IPS DF 6.9 (cell line): ENCODE measurements at regions not wholly inside any gene's neighbourhood (a gene's known extent, or its start where the extent isn't known, plus 50 kb on each side); places are given as distances from the start of the nearest gene placed in this dataset.

Source experiments
- DNase-seq: peaks from one replicate; pipeline ENCODE4 v3.0.0-alpha.2; 2013; ENCODE audit warnings: low read depth, low spot score
- H3K27ac ChIP-seq: one replicate; pipeline ENCODE4 v1.5.1; 2013; ENCODE audit warnings: low read length, control low read depth
- H3K27me3 ChIP-seq: 2 replicates; pipeline ENCODE4 v1.6.1; 2013; ENCODE audit warnings: mild to moderate bottlenecking, low read length; ENCODE audit not compliant: control insufficient read depth, insufficient read depth
- H3K36me3 ChIP-seq: 2 replicates; pipeline ENCODE4 v1.6.1; 2013; ENCODE audit warnings: low read length; ENCODE audit not compliant: control insufficient read depth, insufficient read depth
- H3K4me1 ChIP-seq: 2 replicates; pipeline ENCODE4 v1.6.1; 2013; ENCODE audit warnings: low read length; ENCODE audit not compliant: control insufficient read depth, insufficient read depth
- H3K4me3 ChIP-seq: 2 replicates; pipeline ENCODE4 v1.5.1; 2013; ENCODE audit warnings: mild to moderate bottlenecking, low read length
- H3K9me3 ChIP-seq: 2 replicates; pipeline ENCODE4 v1.6.1; 2013; ENCODE audit warnings: low read length, inconsistent platforms; ENCODE audit not compliant: control insufficient read depth, insufficient read depth
- WGBS: extraction: QIAGEN DNeasy Blood & Tissue Kit; methylation state at CpG from one replicate; pipeline ENCODE4 v1.1.7; 2013; ENCODE audit warnings: mixed read lengths, missing lambda C conversion rate; ENCODE audit not compliant: insufficient read length, insufficient coverage; 5-methylcytosine and 5-hydroxymethylcytosine counted together

DNA sequence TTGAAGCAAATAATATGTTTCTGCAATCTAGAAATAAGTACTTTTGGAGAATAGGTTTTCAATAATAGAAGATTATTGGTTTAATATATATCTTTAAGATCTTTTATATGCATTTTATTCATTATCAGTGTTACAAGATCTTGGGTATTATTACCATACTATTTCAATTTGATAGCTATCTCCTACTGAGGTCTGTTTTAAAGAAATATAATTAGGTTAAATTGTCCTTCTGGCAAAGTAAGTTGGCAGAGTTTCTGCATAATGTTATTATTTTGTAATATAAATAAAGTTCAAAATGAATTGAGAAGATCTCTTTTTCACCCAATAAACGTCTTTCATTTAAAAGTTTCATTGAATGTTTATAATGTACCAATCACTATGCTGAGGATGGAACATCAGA lies 443.7 kb downstream of the FAT4 start:
- DNase-seq = no peak
- H3K36me3 ChIP-seq = no peaks in the 10 kb centered on the region
- no peaks in the 10 kb centered on the region for H3K27me3 ChIP-seq
- no peaks in the 10 kb centered on the region for H3K4me1 ChIP-seq
- H3K27ac ChIP-seq = no peak overlapping the region
- H3K4me3 ChIP-seq = no peak overlapping the region
- H3K9me3 ChIP-seq = no peaks in the 10 kb centered on the region
- no CpG with 5 or more reads among the region's 1 CpG for WGBS

DNA sequence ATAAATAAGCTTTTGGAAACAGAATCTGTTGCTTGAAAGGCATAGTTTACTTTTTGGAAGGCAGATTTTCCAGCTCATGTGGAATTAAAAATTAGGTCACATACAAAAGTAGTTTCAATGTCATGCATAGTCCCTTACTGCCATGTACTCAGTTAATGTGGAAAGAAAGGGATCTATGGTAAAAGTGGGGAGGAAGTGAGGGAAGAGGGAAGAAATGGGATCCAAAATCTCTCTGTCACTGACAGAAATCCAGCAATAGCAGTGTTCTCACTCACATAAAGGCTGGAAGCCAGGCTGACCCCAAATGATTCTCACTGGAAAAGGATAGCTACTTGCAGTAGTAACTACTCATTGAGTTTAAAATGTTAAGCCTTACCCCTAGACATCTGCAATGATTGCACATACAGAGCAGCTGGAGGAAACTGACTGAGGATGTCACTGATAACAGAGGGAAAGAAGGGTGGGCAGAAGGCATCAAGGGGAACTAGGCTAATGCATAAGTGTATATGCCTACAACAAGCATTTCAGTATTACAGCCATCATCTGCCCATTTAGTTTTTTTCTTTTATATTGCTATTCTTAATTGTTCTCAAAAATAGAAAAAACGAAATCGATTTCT lies 445.6 kb downstream of the FAT4 start:
- Histone ChIP-seq H3K4me1 (no peaks in the 10 kb centered on the region), H3K9me3 (no peaks in the 10 kb centered on the region), H3K4me3 (no peak overlapping the region), H3K27me3 (no peaks in the 10 kb centered on the region), H3K36me3 (no peaks in the 10 kb centered on the region), H3K27ac (no peak overlapping the region)
- no peak for DNase-seq
- WGBS = no CpG with 5 or more reads among the region's 2 CpGs

DNA sequence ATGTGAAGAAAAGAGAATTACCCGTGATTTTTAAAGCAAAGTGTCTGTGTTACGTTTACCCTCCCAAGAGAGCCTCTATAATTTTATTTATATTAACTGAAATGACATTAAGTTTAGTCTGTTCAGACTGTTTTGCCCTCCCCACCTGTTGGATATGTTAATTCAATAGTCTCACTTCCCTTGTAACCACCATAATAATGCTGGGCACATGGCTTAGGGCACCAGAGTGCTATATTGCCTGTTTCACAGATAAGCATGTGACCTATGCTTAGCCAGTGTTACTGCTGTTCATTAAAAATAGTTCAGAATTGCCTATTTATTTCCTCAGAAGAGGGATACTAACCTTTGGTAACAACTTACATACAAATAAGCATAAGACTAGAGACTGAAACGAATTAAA lies 446.2 kb downstream of the FAT4 start:
- no CpG with 5 or more reads among the region's 3 CpGs for WGBS
- Histone ChIP-seq H3K36me3 (no peaks in the 10 kb centered on the region), H3K4me3 (no peak overlapping the region), H3K9me3 (no peaks in the 10 kb centered on the region), H3K27ac (no peak overlapping the region), H3K27me3 (no peaks in the 10 kb centered on the region), H3K4me1 (no peaks in the 10 kb centered on the region)
- no peak for DNase-seq

DNA sequence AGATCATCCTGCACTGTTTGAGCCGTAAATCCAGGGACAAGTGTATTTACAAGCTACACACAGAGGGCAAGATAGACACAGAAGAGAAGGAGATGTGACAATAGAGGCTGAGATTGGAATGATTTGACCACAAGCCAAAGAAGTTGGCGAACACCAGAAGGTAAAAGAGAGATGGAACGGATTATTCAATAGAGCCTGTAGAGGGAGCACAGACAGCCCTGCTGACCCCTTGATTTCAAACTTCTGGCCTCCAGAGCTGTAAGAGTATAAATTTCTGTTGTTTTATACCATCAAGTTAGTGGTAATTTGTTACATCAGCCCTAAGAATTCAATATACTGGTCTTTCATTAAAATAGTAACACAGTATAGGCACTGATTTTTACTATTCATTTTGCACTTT lies 447.8 kb downstream of the FAT4 start:
- WGBS = no CpG with 5 or more reads among the region's 3 CpGs
- Histone ChIP-seq H3K9me3 (no peaks in the 10 kb centered on the region), H3K27me3 (no peaks in the 10 kb centered on the region), H3K4me3 (no peak overlapping the region), H3K4me1 (no peaks in the 10 kb centered on the region), H3K27ac (no peak overlapping the region), H3K36me3 (no peaks in the 10 kb centered on the region)
- DNase-seq = no peak

DNA sequence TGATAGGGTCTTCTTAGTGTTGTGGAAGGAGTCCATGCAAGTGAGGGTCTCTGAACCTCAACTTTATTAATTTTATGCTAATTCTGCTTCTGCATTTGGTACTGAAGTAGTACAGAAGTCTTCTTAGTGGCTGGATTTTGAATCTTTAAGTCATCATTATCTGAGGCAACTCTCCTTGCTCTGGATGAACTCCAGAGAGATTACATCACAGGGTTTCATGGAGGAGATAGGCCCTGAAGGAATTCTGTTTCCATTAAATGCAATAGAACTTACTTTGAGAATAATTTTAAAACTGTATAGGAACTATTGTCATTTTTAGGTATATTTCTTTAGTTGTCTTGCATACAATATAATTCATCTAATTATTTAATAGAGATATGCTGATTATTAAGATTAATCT lies 451.2 kb downstream of the FAT4 start:
- Histone ChIP-seq H3K4me1 (no peaks in the 10 kb centered on the region), H3K9me3 (no peaks in the 10 kb centered on the region), H3K4me3 (no peak overlapping the region), H3K36me3 (no peaks in the 10 kb centered on the region), H3K27me3 (no peaks in the 10 kb centered on the region), H3K27ac (no peak overlapping the region)
- DNase-seq = no peak

DNA sequence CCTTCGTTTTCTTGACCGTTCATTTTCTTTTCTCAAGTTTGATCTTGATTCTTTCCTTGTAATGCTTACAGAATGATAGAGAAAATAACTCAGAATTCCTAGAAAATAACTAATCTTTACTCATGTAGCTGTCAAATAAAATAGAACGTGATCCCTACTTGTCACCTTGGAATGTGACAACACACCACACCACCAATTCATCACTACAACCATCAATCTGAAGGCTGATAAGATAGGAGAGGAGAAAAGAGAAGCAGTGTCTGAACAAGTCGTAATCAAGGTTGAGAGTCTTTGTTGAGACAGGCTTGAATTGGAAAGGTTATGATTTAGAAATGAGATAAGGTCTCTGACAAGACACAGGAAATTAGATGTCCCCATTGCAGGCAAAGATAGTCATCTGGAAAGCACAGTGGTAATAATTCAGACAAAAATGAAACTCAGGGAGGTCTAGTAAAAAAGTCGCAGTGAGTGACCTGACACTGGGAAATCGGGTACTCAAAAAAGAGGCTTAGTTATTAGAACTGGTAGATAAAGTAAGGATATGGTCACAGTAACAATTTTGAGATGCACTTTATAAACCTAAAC lies 456.2 kb downstream of the FAT4 start:
- H3K27me3 ChIP-seq = no peaks in the 10 kb centered on the region
- H3K9me3 ChIP-seq = no peaks in the 10 kb centered on the region
- H3K4me1 ChIP-seq = no peaks in the 10 kb centered on the region
- H3K27ac ChIP-seq = no peak overlapping the region
- 100% methylated on average over 1 of the region's 6 CpGs for WGBS
- H3K36me3 ChIP-seq = no peaks in the 10 kb centered on the region
- H3K4me3 ChIP-seq = no peak overlapping the region
- no peak for DNase-seq

DNA sequence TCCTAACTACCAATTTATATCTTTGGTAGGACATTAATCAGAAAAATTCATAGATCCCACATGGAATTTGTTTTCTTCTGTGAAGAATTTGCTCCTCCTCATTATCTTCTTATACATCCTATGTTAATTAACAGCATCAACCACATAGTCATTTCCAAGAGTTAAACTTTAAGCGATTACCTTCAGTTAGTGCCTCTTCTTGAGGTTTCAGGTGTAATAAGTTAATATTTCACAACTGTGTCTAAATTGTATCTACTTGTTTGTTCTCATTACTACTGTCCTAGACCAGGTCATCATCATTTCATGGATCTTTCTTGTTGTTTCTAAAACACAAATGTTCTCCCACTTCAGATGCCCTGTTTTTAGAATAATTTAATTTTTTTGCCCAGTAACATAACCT lies 457.9 kb downstream of the FAT4 start:
- no peaks in the 10 kb centered on the region for H3K4me1 ChIP-seq
- no peaks in the 10 kb centered on the region for H3K36me3 ChIP-seq
- no peak overlapping the region for H3K4me3 ChIP-seq
- no peaks in the 10 kb centered on the region for H3K27me3 ChIP-seq
- no peaks in the 10 kb centered on the region for H3K9me3 ChIP-seq
- no peak overlapping the region for H3K27ac ChIP-seq
- DNase-seq = no peak
- no CpG with 5 or more reads among the region's 1 CpG for WGBS

DNA sequence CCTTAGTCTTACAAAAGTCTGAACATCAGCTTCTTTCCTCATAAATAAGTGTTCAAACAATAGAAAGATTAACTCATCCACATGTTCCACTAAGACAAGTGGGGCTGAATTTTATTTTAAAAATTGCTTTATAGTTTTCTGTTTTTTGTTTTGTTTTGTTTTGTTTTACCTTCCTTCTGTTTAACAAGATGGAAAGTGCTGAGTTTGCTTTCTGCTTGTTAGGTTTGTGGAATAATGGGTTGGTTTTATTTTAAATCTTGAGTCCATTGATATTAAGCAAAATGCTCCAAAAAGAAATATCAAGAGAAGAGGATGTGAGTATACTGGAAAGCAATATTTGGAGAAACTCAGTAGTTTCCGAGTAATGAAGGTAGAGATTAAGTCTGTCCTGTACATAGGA lies 458.7 kb downstream of the FAT4 start:
- no CpG with 5 or more reads among the region's 1 CpG for WGBS
- H3K9me3 ChIP-seq = no peaks in the 10 kb centered on the region
- DNase-seq = no peak
- no peaks in the 10 kb centered on the region for H3K4me1 ChIP-seq
- H3K27ac ChIP-seq = no peak overlapping the region
- no peaks in the 10 kb centered on the region for H3K27me3 ChIP-seq
- no peaks in the 10 kb centered on the region for H3K36me3 ChIP-seq
- no peak overlapping the region for H3K4me3 ChIP-seq

DNA sequence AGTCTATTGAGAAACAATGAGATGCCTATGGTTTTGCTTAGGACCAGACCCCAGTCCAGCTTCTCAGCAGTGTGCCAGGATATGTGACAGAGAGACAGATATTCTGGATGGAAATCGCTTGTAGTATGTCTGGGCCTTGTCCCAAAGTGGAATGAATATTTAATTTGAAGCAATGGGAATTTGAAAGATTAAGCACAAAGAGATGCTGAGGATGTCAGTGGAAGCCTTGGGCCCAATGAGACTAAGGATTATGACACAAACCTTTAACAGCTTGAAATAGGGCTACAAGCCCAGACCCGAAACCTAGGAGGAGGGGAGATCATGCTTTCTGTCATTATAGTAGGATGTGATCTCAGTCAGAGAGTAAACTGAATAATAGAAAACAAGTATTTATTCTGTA lies 459.2 kb downstream of the FAT4 start:
- no peaks in the 10 kb centered on the region for H3K27me3 ChIP-seq
- no peaks in the 10 kb centered on the region for H3K9me3 ChIP-seq
- WGBS = no CpG with 5 or more reads among the region's 2 CpGs
- H3K4me3 ChIP-seq = no peak overlapping the region
- H3K4me1 ChIP-seq = no peaks in the 10 kb centered on the region
- DNase-seq = no peak
- H3K27ac ChIP-seq = no peak overlapping the region
- H3K36me3 ChIP-seq = no peaks in the 10 kb centered on the region

DNA sequence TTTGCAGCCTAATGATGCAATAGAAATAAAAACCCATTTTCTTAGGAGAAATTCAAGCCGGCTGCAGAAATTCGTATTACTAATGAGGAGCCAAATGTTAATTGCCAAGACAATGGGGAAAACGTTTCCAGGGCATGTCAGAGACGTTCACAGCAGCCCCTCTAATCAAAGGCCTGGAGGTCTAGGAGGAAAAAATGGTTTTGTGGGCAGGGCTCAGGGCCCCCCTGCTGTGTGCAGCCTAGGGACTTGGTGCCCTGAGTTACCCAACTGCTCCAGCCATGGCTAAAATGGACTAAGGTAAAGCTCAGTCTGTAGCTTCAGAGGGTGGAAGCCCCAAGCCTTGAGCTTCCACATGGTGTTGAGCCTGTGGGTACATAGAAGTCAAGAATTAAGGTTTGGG lies 461.4 kb downstream of the FAT4 start:
- DNase-seq = no peak
- WGBS = no CpG with 5 or more reads among the region's 4 CpGs

DNA sequence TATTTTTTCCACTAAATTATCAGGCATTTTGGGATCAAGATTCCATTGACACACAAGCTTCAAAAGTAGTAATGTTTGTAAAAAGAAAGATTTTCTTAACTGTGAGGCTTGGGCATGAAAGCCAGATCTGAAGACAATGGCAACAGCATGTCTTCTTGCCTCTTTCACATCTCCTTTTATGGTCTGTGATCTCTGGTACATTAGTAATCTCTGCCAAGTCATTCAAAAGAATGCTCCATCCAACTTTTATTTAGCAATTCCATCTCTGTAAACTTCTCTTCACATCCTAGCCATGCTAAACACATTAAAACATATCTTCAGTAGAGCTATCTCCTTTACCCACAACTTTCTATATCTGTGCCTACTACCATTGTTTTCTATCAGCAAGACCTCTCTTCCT lies 465.4 kb downstream of the FAT4 start:
- Histone ChIP-seq H3K27ac (no peak overlapping the region), H3K4me1 (no peaks in the 10 kb centered on the region), H3K27me3 (no peaks in the 10 kb centered on the region), H3K4me3 (no peak overlapping the region), H3K9me3 (no peaks in the 10 kb centered on the region), H3K36me3 (no peaks in the 10 kb centered on the region)
- no peak for DNase-seq

More for the DNA sequence above, 461.4 kb downstream of the FAT4 start:
- no peak overlapping the region for H3K27ac ChIP-seq
- H3K9me3 ChIP-seq = no peaks in the 10 kb centered on the region
- no peak overlapping the region for H3K4me3 ChIP-seq
- H3K27me3 ChIP-seq = no peaks in the 10 kb centered on the region
- no peaks in the 10 kb centered on the region for H3K36me3 ChIP-seq
- no peaks in the 10 kb centered on the region for H3K4me1 ChIP-seq
